Neural crest cell (in vitro differentiated cells): ENCODE measurements at regions not wholly inside any gene's neighbourhood (a gene's known extent, or its start where the extent isn't known, plus 50 kb on each side); places are given as distances from the start of the nearest gene placed in this dataset.
A peak's percentile ranks its signal among the peaks of the same experiment; 100 is the strongest.

Source experiments
- DNase-seq: peaks from one replicate; pipeline ENCODE4 v3.0.0; 2021; ENCODE audit warnings: low read depth, mixed read lengths, low spot score
- H3K27ac Mint-ChIP-seq: one replicate; pipeline ENCODE4 v1.8.0; 2021; ENCODE audit warnings: mild to moderate bottlenecking, mixed read lengths; ENCODE audit not compliant: unreplicated experiment
- H3K27me3 Mint-ChIP-seq: 2 replicates; pipeline ENCODE4 v1.8.0; 2021; ENCODE audit warnings: low read depth, mild to moderate bottlenecking, mixed read lengths
- H3K36me3 Mint-ChIP-seq: 2 replicates; pipeline ENCODE4 v1.8.0; 2021; ENCODE audit warnings: low read depth, mild to moderate bottlenecking, mixed read lengths
- H3K4me1 Mint-ChIP-seq: 2 replicates; pipeline ENCODE4 v1.8.0; 2021; ENCODE audit warnings: mixed read lengths
- H3K4me3 Mint-ChIP-seq: one replicate; pipeline ENCODE4 v1.8.0; 2021; ENCODE audit warnings: mild to moderate bottlenecking, mixed read lengths
- H3K9me3 Mint-ChIP-seq: 2 replicates; pipeline ENCODE4 v1.8.0; 2021; ENCODE audit warnings: mixed read lengths
- TF ChIP-seq, protein P1 (sequence below): fragments of 200-600 bp; sonication (generic); conservative IDR thresholded peaks from 2 replicates; pipeline ENCODE4 v1.5.0; 2021; ENCODE audit warnings: antibody characterized with exemption, mild to moderate bottlenecking

GRCh38 chr1:214214851-214215250 is 66.1 kb upstream of the SMYD2 start:
- Mint-ChIP-seq H3K9me3 (no peaks in the 10 kb centered on the region), H3K27ac (no peak overlapping the region), H3K36me3 (no peaks in the 10 kb centered on the region), H3K4me1 (peaks cover 21% of the 10 kb centered on the region), H3K4me3 (no peak overlapping the region), H3K27me3 (peaks cover 8% of the 10 kb centered on the region)
- no peak for DNase-seq
- TF ChIP-seq, protein P1, sequence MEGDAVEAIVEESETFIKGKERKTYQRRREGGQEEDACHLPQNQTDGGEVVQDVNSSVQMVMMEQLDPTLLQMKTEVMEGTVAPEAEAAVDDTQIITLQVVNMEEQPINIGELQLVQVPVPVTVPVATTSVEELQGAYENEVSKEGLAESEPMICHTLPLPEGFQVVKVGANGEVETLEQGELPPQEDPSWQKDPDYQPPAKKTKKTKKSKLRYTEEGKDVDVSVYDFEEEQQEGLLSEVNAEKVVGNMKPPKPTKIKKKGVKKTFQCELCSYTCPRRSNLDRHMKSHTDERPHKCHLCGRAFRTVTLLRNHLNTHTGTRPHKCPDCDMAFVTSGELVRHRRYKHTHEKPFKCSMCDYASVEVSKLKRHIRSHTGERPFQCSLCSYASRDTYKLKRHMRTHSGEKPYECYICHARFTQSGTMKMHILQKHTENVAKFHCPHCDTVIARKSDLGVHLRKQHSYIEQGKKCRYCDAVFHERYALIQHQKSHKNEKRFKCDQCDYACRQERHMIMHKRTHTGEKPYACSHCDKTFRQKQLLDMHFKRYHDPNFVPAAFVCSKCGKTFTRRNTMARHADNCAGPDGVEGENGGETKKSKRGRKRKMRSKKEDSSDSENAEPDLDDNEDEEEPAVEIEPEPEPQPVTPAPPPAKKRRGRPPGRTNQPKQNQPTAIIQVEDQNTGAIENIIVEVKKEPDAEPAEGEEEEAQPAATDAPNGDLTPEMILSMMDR: no peak

DNA sequence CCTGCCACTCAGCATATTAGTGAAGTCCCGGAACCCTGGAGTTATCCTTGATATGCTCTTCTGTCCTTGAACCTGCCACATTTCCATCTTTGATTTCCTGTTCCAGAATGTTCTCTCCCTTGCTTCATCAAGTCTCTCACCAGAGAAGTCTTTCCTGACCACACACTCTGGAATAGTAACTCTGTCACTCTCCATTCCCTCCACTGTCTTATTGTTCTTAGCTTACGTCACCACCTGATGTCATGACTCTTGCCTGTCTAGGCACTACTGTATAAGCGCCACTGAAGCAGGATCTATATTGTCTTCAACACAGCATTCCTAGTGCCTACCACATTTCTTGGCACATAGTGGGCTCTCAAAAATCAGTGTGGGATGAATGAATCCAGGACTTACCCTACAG is 65.4 kb upstream of the SMYD2 start:
- Mint-ChIP-seq H3K27ac (no peak overlapping the region), H3K4me3 (peak overlapping the region; percentile 3), H3K27me3 (peaks cover 11% of the 10 kb centered on the region), H3K36me3 (no peaks in the 10 kb centered on the region), H3K4me1 (peaks cover 22% of the 10 kb centered on the region), H3K9me3 (no peaks in the 10 kb centered on the region)
- DNase-seq: no peak
- TF ChIP-seq, protein P1: no peak

- Mint-ChIP-seq H3K27ac (no peak overlapping the region), H3K9me3 (no peaks in the 10 kb centered on the region), H3K27me3 (peaks cover 11% of the 10 kb centered on the region), H3K36me3 (no peaks in the 10 kb centered on the region), H3K4me3 (no peak overlapping the region), H3K4me1 (peaks cover 22% of the 10 kb centered on the region)
- TF ChIP-seq, protein P1: no peak
- DNase-seq: no peak
Observed at GRCh38 chr1:214216021-214216420, 64.9 kb upstream of the SMYD2 start.

DNA sequence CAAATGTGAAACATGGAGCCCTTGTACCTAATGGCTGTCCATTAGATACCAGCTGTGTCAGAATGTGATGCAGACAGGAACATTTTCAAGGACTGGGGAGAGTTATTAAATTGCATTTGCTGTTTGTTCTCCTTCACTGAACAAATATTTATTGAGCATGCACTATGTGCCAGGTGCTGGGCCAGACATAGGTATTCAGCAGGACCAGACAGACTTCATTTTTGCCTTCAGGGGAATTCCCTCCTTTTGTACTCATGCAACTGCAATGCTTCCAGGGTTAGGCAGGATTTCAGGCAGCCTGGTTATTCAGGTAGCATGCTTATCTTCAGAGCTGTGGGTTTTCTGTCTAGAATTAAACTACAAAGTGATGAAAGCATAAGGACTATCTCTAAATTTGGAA is 64.2 kb upstream of the SMYD2 start:
- Mint-ChIP-seq H3K27me3 (peaks cover 11% of the 10 kb centered on the region), H3K27ac (no peak overlapping the region), H3K36me3 (no peaks in the 10 kb centered on the region), H3K9me3 (no peaks in the 10 kb centered on the region), H3K4me3 (no peak overlapping the region), H3K4me1 (peaks cover 22% of the 10 kb centered on the region)
- TF ChIP-seq, protein P1: no peak
- DNase-seq: no peak

DNA sequence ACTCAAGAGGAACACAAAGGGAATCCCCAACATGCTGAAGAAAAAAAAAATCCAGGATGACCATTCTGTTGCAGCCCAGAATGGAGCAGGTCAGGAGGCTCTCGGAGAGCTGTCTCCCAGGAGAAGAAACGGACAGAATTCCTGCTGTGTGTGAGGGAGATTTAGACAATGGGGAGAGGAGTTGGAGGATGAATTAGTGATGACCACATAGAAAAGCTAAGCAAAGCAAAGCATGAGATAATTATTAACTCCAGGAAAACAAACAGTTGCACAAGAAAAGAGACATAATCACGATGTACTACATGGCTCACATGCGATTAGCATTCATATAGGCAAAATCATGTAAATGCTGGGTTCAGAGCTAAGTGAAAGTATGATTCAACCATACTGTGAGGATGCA is 61.1 kb upstream of the SMYD2 start:
- Mint-ChIP-seq H3K27ac (no peak overlapping the region), H3K27me3 (peaks cover 7% of the 10 kb centered on the region), H3K4me1 (peaks cover 19% of the 10 kb centered on the region), H3K36me3 (no peaks in the 10 kb centered on the region), H3K4me3 (no peak overlapping the region), H3K9me3 (no peaks in the 10 kb centered on the region)
- DNase-seq: no peak
- TF ChIP-seq, protein P1: no peak

GRCh38 chr1:214220891-214221290 is 60.1 kb upstream of the SMYD2 start:
- H3K27me3 Mint-ChIP-seq: peaks cover 7% of the 10 kb centered on the region
- H3K36me3 Mint-ChIP-seq: no peaks in the 10 kb centered on the region
- DNase-seq: no peak
- H3K27ac Mint-ChIP-seq: no peak overlapping the region
- H3K4me3 Mint-ChIP-seq: no peak overlapping the region
- no peaks in the 10 kb centered on the region for H3K9me3 Mint-ChIP-seq
- TF ChIP-seq, protein P1: no peak
- peaks cover 18% of the 10 kb centered on the region for H3K4me1 Mint-ChIP-seq
